ENCODE measurements at regions not wholly inside any gene's neighbourhood (a gene's known extent, or its start where the extent isn't known, plus 50 kb on each side); places are given as distances from the start of the nearest gene placed in this dataset.

GRCh38 chr10:91034494-91035159 is 113.7 kb upstream of the ANKRD1 start:
- intact Hi-C loops (cut with micrococcal nuclease), result loop anchor here (1.0 to 5.0 kb wide), 2 partner anchors 28 to 1558 kb away; partner anchors contain the start of gene KIF11

- intact Hi-C loops (cut with micrococcal nuclease), result no loop called here
Measured at GRCh38 chr10:91035650-91036292, 114.9 kb upstream of the ANKRD1 start.

GRCh38 chr10:91036807-91037411 is 116.0 kb upstream of the ANKRD1 start:
- intact Hi-C loops (cut with micrococcal nuclease), result no loop called here

GRCh38 chr10:91038971-91039370 is 118.1 kb upstream of the ANKRD1 start:
- intact Hi-C loops (cut with micrococcal nuclease), result no loop called here

GRCh38 chr10:91040343-91040742 is 119.5 kb upstream of the ANKRD1 start:
- intact Hi-C loops (cut with micrococcal nuclease), result no loop called here

GRCh38 chr10:91042069-91042468 is 121.2 kb upstream of the ANKRD1 start:
- intact Hi-C loops (cut with micrococcal nuclease), result no loop called here

- intact Hi-C loops (cut with micrococcal nuclease), result loop anchor here (1.0 kb wide), 1 partner anchor 208 kb away; no protein-coding TSS in a partner anchor
Measured at GRCh38 chr10:91043173-91043910, 122.5 kb upstream of the ANKRD1 start.

GRCh38 chr10:91046869-91047268 is 126.0 kb upstream of the ANKRD1 start:
- intact Hi-C loops (cut with micrococcal nuclease), result no loop called here

- intact Hi-C loops (cut with micrococcal nuclease), result no loop called here
Measured at GRCh38 chr10:91048380-91048779, 127.5 kb upstream of the ANKRD1 start.

- intact Hi-C loops (cut with micrococcal nuclease), result no loop called here
Measured at GRCh38 chr10:91049296-91049987, 128.6 kb upstream of the ANKRD1 start.

- intact Hi-C loops (cut with micrococcal nuclease), result no loop called here
Measured at GRCh38 chr10:91049988-91050360, 129.1 kb upstream of the ANKRD1 start.

GRCh38 chr10:91050371-91051034 is 129.6 kb upstream of the ANKRD1 start:
- intact Hi-C loops (cut with micrococcal nuclease), result no loop called here

GRCh38 chr10:91051829-91052228 is 130.9 kb upstream of the ANKRD1 start:
- intact Hi-C loops (cut with micrococcal nuclease), result no loop called here

- intact Hi-C loops (cut with micrococcal nuclease), result no loop called here
Measured at GRCh38 chr10:91054325-91054724, 133.4 kb upstream of the ANKRD1 start.

GRCh38 chr10:91061187-91061586 is 140.3 kb upstream of the ANKRD1 start:
- intact Hi-C loops (cut with micrococcal nuclease), result no loop called here

GRCh38 chr10:91061608-91062007 is 140.7 kb upstream of the ANKRD1 start:
- intact Hi-C loops (cut with micrococcal nuclease), result no loop called here

GRCh38 chr10:91062091-91062490 is 141.2 kb upstream of the ANKRD1 start:
- intact Hi-C loops (cut with micrococcal nuclease), result no loop called here

GRCh38 chr10:91071786-91072185 is 148.7 kb upstream of the PCGF5 start:
- intact Hi-C loops (cut with micrococcal nuclease), result no loop called here

GRCh38 chr10:91073286-91073979 is 147.0 kb upstream of the PCGF5 start:
- intact Hi-C loops (cut with micrococcal nuclease), result no loop called here

- intact Hi-C loops (cut with micrococcal nuclease), result no loop called here
Measured at GRCh38 chr10:91076991-91077548, 143.4 kb upstream of the PCGF5 start.
